ENCODE measurements at regions not wholly inside any gene's neighbourhood (a gene's known extent, or its start where the extent isn't known, plus 50 kb on each side); places are given as distances from the start of the nearest gene placed in this dataset.

- TF ChIP-seq, protein P1, sequence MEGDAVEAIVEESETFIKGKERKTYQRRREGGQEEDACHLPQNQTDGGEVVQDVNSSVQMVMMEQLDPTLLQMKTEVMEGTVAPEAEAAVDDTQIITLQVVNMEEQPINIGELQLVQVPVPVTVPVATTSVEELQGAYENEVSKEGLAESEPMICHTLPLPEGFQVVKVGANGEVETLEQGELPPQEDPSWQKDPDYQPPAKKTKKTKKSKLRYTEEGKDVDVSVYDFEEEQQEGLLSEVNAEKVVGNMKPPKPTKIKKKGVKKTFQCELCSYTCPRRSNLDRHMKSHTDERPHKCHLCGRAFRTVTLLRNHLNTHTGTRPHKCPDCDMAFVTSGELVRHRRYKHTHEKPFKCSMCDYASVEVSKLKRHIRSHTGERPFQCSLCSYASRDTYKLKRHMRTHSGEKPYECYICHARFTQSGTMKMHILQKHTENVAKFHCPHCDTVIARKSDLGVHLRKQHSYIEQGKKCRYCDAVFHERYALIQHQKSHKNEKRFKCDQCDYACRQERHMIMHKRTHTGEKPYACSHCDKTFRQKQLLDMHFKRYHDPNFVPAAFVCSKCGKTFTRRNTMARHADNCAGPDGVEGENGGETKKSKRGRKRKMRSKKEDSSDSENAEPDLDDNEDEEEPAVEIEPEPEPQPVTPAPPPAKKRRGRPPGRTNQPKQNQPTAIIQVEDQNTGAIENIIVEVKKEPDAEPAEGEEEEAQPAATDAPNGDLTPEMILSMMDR (IDR thresholded peaks at IDR 0.05) = no peak
- no peak overlapping the region for H3K4me3 ChIP-seq
- DNase-seq (ENCODE audit: low spot score) = no peak
- no peak overlapping the region for H3K27ac ChIP-seq
Observed at GRCh38 chr2:51760441-51760840, 728.5 kb upstream of the NRXN1 start.

GRCh38 chr2:51758081-51758480 lies 726.1 kb upstream of the NRXN1 start:
- TF ChIP-seq, protein P1 (IDR thresholded peaks at IDR 0.05) = no peak
- Histone ChIP-seq H3K27ac (no peak overlapping the region), H3K4me3 (no peak overlapping the region)
- no peak for DNase-seq (ENCODE audit: low spot score)

GRCh38 chr2:51734115-51734514 lies 702.2 kb upstream of the NRXN1 start:
- Histone ChIP-seq H3K27ac (no peak overlapping the region), H3K4me3 (no peak overlapping the region)
- TF ChIP-seq, protein P1 (IDR thresholded peaks at IDR 0.05) = no peak
- no peak for DNase-seq (ENCODE audit: low spot score)

DNA sequence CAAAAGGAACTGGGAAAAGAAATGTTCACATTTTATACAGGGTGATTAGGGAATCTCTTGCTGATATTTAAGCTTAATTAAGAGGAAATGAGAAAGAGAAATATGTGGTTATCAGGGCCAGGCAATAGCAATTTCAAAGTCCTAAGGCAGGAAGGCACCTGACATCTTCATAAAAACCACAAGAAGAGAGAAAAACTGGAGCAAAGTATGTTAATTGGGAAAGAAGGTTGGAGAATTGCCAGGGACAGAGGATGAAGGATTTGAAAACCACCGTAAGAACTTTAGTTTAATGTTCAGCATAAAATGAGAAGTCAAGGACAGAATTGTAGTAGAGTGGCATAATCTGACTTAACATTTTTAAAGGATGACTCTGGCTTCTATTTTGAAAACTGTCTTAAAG lies 691.8 kb upstream of the NRXN1 start:
- DNase-seq (ENCODE audit: low spot score) = no peak
- TF ChIP-seq, protein P1 (IDR thresholded peaks at IDR 0.05) = no peak
- Histone ChIP-seq H3K27ac (no peak overlapping the region), H3K4me3 (no peak overlapping the region)

GRCh38 chr2:51722311-51722710 lies 690.4 kb upstream of the NRXN1 start:
- Histone ChIP-seq H3K4me3 (no peak overlapping the region), H3K27ac (no peak overlapping the region)
- no peak for DNase-seq (ENCODE audit: low spot score)
- TF ChIP-seq, protein P1 (IDR thresholded peaks at IDR 0.05) = no peak

DNA sequence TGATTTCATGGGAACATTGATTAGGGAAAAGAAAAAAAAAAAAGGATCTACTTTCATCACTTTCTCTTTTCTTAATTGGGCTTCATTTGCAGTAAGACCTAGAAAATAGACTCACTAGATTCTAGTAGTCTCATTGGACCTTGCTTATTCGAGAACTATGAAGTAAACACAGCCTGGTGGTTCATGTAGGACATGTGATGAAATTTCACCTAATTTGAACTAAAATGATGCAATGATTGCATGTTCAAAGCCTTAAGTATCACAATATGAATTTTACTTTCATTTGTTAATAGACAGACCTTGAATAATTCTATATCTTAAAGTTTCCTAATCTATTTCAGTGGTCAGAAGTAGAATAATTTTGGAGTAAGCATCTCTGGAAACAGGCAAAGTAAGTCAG lies 688.9 kb upstream of the NRXN1 start:
- no peak overlapping the region for H3K27ac ChIP-seq
- no peak for DNase-seq (ENCODE audit: low spot score)
- no peak overlapping the region for H3K4me3 ChIP-seq

GRCh38 chr2:51718881-51719280 lies 686.9 kb upstream of the NRXN1 start:
- DNase-seq (ENCODE audit: low spot score) = no peak
- Histone ChIP-seq H3K4me3 (no peak overlapping the region), H3K27ac (no peak overlapping the region)
- TF ChIP-seq, protein P1 (IDR thresholded peaks at IDR 0.05) = no peak

More for the DNA sequence above, 688.9 kb upstream of the NRXN1 start:
- TF ChIP-seq, protein P1 (IDR thresholded peaks at IDR 0.05) = no peak
